Activated CD8-positive, alpha-beta memory T cell treated with anti-CD3 and anti-CD28 coated beads for 1 hour (primary cell): ENCODE measurements at regions not wholly inside any gene's neighbourhood (a gene's known extent, or its start where the extent isn't known, plus 50 kb on each side); places are given as distances from the start of the nearest gene placed in this dataset.

Experiments used
- DNase-seq, 2 donors: peaks; one replicate each; pipeline ENCODE4 v3.0.0-alpha.2; 2020; ENCODE audit warnings: low read depth in 1 of 2; ENCODE audit errors: extremely low read depth in 1 of 2

DNA sequence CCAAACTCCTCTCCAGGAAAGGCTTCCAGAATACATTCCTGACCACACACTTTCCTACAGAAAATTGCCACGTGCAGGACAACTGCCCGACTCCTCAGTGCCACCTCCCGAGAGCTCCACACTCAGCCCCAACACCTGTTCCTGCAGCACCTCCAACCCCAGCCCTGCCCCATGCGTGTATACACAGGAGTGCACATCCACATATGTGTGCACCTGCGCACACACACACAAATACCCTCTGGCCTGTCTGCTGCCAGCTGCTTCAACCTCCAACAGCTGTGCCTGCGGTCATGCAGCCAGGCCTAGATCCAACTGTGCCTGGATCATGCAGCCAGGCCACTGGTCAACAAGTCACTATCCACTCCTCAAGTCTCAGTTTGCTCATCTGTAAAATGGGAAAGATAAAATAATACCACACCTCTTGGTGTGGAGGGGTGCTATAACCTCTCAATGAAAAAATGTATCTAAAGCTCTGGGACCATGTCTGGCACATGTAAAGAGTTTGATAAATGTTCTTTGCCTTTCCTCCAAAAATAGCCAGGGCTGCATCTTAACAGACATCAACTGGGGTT is 152.1 kb upstream of the ID2 start:
- DNase-seq = no peak

DNA sequence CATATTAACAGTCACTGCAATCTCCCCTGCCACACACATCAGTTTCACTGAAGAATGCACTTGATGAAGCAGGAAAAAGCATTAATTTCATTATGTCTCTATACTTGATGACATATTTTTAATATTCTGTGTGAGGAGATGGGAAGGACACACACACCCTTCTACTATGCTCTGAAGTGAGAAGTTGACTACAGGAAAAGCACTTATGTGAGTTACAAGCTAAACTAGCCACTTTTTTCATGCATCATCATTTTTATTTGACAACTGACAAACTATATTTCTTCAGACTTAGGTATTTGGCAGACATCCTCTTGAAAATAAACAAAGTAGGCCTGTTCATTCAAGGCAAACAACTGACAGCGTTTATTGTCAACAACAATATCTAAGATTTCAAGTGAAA is 150.4 kb upstream of the ID2 start:
- DNase-seq = no peak

DNA sequence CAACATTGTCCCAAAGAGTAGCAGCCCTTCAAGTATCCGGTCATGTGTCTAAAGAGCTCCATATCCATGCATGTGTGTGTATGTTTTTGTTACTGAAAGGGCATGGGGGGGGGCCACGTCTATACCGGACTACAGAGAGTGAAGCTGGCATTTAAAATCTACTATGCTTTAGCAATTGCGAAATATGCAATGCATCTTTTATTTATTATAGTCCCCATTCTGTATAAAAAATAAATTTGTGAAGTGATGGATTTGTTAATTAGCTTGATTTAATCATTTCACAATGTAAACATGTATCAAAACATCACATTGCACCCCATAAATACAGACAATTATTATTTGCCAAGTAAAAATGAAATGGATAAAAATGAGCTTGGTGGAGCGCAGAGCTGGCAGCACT is 149.4 kb upstream of the ID2 start:
- no peak for DNase-seq

DNA sequence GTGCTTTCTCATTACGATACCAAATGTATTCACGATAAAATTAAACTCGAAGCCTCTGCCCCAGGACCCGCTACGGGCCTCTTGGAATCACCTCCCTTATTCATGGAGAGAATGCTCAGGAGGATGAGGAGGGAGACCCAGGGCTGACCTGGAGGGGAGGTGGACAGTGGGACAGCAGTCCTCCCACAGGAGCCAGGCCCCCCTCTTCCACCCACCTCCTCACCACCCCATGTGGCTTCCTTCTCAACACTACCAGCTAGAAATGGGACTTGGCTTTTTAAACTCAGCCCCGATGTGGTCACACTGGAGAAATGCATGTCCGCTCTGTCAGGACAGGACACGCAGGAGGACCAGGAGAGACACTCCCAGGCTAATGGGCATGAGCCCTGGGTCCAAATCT is 147.9 kb upstream of the ID2 start:
- DNase-seq = no peak

DNA sequence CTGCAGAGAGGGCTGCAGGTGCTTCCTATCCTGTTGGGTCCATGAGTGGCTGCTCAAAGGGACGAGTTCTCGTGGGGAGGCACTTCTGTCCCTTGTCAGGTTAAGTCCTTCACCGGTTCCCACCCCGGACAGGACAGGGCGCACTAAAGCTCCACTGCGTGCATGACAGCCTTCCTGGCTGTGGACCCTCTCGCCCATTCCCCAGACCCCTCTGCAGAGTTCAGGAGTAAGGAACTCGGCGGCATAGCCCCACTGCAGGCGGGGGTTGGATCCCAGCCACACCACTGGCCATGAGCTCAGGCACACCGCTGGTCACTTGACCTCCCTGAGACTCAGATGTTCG is 147.5 kb upstream of the ID2 start:
- no peak for DNase-seq

DNA sequence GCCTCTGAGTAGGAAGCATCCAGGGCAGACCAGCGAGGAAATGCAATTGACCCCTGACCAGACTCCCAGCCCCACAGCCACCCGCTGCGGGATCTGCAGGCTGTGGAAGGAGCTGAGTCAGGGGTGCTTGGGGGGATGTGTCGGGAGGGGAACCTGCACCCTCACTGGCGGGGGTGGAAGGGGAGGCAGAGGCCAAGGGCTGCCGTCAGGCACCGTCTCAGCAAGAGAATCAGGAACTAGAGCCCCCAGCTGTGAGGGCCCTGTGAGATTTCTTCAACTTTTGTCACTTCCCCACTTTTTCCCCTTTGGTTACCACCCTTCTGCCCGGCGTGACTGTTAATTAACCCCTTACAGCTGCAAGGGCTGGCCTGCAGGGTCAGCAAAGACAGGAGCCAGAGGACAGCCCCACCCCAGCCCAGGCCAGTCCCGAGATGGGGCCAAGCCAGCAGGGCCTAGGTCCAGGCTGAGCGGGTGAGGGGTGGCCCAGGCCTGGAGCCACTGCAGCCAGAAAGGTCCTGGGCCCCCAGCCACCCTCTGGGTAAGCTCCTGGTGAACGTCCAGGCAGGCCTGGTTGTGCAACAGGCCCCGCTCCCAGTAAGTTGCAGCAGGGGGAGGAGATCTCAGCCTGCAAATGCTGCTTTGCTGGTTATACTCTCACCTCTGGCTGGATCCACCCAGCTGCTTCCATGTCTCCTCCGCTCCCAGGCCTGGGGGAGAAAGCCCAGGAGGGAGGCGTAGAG is 147.0 kb upstream of the ID2 start:
- no peak for DNase-seq

DNA sequence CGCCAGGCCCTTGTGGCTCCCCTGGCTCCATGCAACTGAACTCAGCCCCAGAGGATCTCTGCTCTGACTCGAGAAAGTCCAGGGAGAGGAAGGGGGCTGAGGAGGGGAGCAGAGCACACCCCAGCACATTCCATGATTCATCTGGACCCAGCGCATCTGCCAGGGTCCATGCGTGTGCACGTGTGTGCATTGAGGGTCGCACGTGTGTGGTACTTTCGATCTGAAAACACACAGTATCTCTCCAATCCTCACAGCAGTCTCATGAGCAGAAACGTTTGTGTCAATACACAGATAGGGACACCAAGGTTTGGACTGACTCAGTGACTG is 146.4 kb upstream of the ID2 start:
- DNase-seq = no peak

DNA sequence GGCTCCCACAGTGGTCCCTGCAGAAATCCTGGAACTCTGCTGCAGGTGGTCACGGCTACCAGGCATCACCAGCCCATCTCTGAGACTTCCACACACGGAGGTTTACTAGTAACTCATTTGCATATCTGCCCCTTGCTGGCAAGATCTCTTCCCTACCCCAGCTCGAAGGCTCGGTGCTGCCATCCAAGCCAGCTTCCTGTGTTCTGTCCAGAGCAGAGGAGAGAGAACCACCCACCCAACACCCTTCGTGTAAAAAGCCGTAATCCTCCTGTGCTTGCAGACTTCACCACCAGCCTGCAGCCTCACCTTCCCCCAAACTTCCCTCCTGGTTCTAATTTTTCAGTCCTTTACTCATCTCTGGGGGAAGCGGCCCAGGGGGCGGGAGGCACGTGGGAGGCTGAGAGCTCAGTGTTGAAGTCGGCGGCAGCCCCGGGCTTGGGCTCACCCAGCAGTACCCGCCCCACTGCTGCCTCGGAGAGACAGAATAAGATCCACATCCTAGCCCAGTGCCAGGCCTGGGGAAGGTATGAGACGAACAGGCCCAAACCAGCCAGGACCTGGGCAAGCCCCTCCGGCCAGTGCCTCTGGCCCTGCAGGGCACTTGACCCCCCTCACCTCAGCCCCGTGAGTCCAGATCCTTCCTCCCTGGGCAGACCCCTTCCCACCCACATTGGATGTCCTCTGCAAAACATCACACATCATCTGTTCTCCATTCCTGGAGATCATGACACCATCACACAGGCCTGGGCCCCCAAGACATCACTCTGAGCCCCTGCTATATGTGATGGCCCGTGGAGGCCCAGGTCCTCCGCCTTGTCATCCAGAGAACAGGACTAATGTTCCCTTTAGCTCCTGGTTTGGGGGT is 145.8 kb upstream of the ID2 start:
- DNase-seq = no peak

DNA sequence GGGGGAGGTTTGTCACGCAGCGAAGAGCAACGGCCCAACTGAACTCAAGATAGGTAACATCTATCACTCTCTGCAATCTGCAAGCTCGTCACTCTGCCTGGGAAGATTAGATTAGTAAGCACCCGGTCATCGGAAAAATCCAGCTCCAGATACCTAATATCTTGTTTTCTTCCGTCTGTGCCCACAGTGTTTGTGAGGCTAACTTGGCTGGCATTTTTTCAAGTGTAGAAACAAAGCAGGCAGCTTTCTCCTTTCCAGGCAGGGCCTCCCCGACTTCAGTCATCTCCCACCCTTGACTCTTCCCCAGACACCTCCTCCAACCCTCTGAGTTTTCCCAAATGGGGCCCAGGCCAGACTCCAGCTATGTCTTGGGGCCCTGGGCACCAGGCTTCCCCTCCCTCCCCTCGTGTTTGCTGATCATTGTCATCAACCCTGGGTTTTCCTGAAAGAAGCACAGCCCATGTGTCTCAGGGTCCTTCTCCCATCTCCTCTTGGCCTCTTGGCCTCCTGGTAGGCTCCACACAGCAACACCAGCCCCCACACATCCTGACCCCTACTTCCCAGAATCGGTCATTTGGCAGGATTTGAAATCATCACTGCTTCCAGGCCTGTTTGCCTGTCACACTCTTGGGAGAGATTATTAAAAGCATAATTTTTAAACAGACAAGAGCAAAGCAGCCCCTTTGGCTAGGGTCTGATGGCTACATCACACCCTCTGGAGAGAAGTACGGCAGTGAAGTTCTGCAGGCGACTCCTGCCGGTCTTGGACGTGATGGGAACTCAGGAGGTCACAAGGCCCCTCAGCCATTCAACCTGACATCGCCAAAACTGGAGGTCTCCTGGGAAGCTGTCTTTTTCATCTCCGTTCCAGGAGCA is 144.9 kb upstream of the ID2 start:
- no peak for DNase-seq

DNA sequence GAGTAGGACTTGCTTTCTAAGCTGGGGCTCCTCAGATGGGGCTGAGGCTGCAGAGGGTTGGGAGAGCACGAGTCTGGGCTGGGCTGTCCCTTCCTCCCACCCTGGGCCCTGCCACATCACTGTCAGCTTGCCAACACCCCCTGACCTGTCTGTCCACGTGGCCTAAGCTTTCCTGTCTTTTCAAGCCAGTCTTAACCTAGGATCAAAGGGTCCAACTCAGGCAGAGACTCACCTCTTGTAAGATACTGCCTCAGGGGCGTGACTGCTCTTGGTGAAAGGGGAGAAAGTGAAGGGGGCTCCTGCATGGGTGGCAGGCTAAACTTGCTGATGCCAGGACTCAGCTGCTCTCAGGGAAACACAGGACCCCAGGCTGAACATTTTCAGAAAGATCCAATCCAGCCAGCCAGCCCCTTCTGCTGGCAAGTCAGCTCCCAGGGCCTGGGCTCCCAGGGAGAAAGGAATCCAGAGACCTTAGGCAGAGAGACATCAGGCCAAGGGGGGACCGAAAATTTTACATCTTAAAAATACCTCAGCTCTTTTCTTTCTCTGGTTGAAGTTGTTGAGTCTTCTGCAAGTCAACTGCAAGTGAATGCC is 144.2 kb upstream of the ID2 start:
- no peak for DNase-seq

DNA sequence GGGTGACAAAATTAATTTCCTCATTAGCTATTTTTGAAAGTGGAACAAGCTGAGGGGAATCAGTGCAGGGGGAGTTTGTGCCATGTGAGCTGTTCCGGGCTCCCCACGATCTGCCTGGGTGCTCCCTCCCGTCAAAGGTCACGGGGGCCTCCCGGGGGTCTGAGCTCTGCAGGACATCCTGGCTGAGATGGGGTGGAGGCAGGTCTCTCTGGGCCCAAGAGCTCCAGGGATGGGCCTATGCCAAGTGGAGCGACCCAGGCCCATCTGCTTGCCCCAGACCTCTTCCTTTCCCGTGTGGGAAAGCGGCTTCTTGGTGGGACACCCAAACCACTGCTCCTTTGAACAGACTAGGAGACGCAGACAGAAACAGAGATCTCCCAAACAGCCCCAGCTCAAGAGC is 143.3 kb upstream of the ID2 start:
- DNase-seq = no peak

DNA sequence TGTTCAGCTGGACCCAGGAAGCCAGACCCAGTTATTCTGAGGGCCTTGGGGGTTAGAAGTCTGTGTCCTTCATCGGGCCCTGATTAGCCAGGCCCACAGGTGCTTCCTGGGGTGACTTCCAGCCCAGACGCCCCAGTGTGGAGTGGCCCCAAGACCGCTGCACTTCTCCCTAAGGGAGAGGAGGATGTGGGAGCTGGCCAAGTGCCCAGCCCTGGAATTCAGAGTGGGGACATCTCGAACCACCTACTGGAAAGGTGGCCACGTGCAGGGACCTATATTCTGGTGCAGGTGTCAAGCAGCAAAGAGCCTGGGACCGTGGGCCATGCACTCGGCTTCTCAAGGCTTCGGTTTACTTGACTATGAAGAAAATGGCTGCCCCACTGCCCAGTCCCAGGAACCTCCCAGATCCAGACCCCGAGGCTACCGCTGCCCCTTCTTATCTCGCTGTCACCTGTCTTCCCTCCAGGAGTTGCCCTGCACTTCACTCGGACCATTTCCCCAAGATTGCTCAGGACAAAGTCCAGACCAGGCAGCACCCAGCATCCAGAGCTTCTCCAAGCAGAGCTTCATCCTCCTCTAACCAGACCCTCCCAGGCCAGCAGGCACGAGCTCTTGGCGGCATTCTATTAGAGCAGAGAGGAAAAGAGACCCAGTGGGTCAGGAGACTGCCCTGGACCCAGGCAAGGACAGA is 142.8 kb upstream of the ID2 start:
- DNase-seq = no peak

DNA sequence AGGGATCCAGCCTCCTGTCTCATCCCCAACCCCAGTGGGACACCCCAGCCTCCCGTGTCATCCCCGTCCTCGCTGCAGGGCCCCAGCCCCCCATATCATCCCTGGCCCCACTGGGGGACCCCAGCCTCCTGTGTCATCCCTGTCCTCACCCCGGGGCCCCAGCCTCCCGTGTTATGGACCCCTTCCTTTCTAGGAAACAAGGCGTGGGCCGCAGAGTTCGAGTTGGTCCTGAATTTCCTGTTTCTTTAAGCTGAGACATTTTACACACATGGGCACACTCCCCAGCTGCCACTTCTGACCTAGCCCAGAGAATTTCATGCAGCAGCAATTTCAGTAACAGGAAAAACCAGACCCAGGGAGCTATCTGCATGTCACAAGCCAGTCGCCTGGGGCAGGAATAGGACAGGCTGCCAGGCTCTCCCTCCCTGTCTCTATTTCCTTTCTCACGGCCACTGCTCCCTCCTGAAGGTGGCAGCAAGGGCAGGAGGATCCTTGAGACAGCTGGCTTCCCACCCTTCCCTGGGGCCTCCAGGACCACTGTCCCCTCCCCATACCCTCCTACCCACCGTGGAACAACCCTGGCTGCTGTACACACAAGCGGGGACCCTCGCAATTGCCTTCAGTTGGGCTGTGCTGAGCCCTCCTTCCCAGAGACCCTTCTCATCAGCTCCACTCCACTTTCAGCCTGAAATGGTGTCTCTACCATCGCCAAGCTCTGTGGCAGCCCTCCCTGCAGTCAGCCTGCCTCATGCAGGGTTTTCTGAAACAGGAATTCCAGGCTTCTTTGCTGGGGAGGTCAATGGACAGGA is 141.9 kb upstream of the ID2 start:
- no peak for DNase-seq

DNA sequence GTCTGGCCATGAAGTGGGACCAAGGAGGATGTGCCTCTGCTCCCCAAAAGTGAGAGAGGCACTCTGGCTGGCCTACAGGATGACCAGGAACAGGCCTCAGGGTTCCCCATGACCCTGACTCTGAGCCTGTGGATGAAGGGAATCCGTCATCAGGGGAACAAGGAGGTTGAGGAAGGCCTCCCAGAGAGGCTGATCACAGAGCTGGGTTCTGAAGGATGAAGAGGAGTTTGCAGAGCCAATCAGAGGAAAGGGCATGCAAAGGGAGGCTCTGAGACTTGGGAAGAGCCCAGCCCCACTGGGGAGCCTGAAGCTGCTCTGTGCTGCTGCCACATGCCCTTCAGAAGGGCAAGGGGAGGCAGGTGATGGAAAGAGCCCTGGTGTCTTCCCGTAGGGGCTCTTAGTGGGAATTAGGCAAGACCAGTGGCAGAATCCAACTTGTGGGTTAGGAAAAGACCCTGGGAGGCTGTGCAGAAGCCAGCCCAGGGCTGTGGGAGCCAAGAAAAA is 141.3 kb upstream of the ID2 start:
- DNase-seq = no peak

DNA sequence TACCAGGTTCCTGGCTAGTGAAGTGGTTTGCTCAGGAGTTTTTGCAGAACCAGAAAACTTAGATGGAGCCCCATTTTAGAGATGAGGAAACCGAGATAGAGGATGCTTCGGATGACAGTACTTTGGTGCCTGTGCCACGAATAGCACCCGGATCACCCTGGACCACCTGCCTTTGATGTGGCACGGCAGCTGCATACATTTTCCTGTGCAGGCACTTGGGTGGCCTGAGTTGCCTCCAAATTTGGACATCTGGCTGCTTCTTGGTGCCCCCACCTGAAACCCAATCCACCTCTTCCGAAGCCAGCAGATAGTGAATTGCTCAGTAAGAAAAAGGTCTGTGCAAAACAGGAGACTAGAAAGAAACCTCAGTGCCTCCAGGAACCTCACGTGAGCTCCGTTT is 140.6 kb upstream of the ID2 start:
- no peak for DNase-seq

DNA sequence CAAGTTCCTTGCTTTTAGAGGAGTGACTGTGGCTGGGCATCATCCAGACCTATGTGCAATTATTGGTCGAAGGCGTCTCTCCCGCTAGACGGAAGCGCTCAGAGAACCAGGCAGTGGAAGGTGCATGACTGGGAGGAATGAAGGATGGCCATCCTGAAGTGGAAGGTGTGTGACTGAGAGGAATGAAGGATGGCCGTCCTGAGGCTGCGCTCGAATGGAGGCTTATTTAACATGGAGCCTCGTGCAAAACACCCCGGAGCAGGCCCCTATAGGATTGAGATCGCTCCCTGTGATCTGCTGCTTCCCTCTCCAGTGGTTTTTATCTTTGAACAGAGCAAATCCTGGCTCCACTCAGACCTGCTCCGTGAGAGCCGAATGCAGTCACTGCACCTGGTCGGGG is 140.2 kb upstream of the ID2 start:
- DNase-seq = no peak

DNA sequence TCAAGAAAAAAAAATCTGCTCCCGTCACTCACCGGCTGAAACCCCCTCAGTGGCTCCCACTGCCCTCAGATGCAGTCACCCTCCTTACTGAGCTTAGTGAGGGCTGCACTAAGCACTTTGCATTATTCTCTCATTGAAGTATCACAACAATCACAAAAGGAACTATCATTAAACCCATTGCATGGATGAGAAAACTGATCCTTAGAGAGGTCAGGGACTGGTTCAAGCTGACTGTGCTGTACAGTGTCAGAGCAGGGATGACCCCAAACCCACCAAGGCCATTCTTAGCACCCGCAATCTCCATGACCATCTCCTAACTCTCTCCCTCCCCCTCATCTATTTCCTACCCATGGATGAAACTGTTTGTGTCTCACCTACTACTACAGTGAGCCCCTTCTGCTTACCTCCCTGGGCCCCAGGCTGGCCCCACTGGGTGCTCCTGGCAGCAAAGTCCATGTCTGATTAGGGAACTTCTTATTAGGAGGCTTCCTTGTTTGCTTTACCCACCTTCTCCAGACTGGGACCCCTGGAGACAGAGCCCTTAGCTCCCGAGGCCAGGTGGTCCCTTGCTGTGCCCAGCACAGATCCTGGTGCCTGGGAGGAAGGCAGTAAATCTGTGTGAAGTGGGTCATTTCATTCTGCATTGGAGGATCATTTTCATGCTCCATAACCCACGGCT is 139.3 kb upstream of the ID2 start:
- DNase-seq = no peak

DNA sequence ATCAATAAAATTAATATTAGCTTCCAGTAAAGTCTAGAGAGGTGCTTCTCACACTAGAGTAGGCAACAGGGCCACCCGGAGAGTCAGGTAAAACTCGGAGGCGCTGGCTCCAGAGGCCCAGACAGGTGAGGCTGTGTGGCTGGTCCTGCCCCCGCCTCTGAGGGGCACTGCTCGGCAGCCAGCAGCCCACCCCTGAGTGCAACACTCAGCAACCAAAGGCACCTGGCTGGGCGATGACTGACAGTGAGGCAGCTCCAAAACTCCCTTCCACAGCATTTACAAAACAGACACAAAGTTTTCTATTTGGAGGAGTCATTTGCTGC is 138.8 kb upstream of the ID2 start:
- DNase-seq = no peak
